Embryonic facial prominence (tissue), 1 donor: ENCODE measurements at regions not wholly inside any gene's neighbourhood (a gene's known extent, or its start where the extent isn't known, plus 50 kb on each side); places are given as distances from the start of the nearest gene placed in this dataset.

Source experiments
- DNase-seq: peaks from one replicate; pipeline ENCODE4 v3.0.0-alpha.2; 2016; ENCODE audit errors: extremely low spot score

GRCh38 chr18:41754332-41754731, 200.7 kb upstream of the PIK3C3 start:
- DNase-seq, result no peak

GRCh38 chr18:41753826-41754225, 201.2 kb upstream of the PIK3C3 start:
- no peak for DNase-seq

GRCh38 chr18:41752826-41753225, 202.2 kb upstream of the PIK3C3 start:
- no peak for DNase-seq

GRCh38 chr18:41751652-41752051, 203.4 kb upstream of the PIK3C3 start:
- no peak for DNase-seq

- no peak for DNase-seq
Observed at GRCh38 chr18:41751161-41751560, 203.9 kb upstream of the PIK3C3 start.

- DNase-seq, result no peak
Observed at GRCh38 chr18:41747723-41748242, 207.3 kb upstream of the PIK3C3 start.

- no peak for DNase-seq
Observed at GRCh38 chr18:41745166-41746049, 209.6 kb upstream of the PIK3C3 start.

GRCh38 chr18:41744421-41745030, 210.5 kb upstream of the PIK3C3 start:
- no peak for DNase-seq

GRCh38 chr18:41737218-41737617, 217.8 kb upstream of the PIK3C3 start:
- no peak for DNase-seq

GRCh38 chr18:41734917-41735316, 220.1 kb upstream of the PIK3C3 start:
- no peak for DNase-seq

- DNase-seq, result no peak
Observed at GRCh38 chr18:41732356-41732755, 222.7 kb upstream of the PIK3C3 start.

- DNase-seq, result no peak
Observed at GRCh38 chr18:41731884-41732283, 223.2 kb upstream of the PIK3C3 start.

GRCh38 chr18:41724195-41724594, 230.8 kb upstream of the PIK3C3 start:
- no peak for DNase-seq

GRCh38 chr18:41721103-41721790, 233.8 kb upstream of the PIK3C3 start:
- DNase-seq, result no peak

- DNase-seq, result no peak
Observed at GRCh38 chr18:41720226-41720625, 234.8 kb upstream of the PIK3C3 start.

- no peak for DNase-seq
Observed at GRCh38 chr18:41719808-41720207, 235.2 kb upstream of the PIK3C3 start.

GRCh38 chr18:41714872-41715271, 240.2 kb upstream of the PIK3C3 start:
- DNase-seq, result no peak

- DNase-seq, result no peak
Observed at GRCh38 chr18:41713969-41714825, 240.8 kb upstream of the PIK3C3 start.

GRCh38 chr18:41706301-41706700, 248.7 kb upstream of the PIK3C3 start:
- DNase-seq, result no peak

GRCh38 chr18:41703744-41704530, 251.1 kb upstream of the PIK3C3 start:
- no peak for DNase-seq

GRCh38 chr18:41700416-41700815, 254.6 kb upstream of the PIK3C3 start:
- DNase-seq, result no peak
